ENCODE measurements at regions not wholly inside any gene's neighbourhood (a gene's known extent, or its start where the extent isn't known, plus 50 kb on each side); places are given as distances from the start of the nearest gene placed in this dataset.

GRCh38 chr2:18297534-18298058 lies 262.9 kb downstream of the RDH14 start:
- Histone ChIP-seq H3K79me2 (ENCODE audit: control insufficient read depth, insufficient read depth, low read length) (no peaks in the 10 kb centered on the region), H3K27me3 (replicated peaks in 1 of 4; ENCODE audit: control extremely low read depth in 1 of 4, control insufficient read depth in 3 of 4, insufficient read depth in 4 of 4, low read length in 3 of 4) (no peaks in the 10 kb centered on the region), H3K9ac (ENCODE audit: low read length) (no peak overlapping the region), H3K9me3 (ENCODE audit: control extremely low read depth in 1 of 3, control insufficient read depth in 2 of 3, insufficient read depth in 1 of 3, low read length in 2 of 3) (no peaks in the 10 kb centered on the region), H3K27ac (ENCODE audit: low read length in 2 of 2) (no peak overlapping the region), H3K36me3 (replicated peaks in 1 of 2; ENCODE audit: control extremely low read depth in 1 of 2, control insufficient read depth in 1 of 2, extremely low read depth in 1 of 2, insufficient read depth in 2 of 2, low read length in 1 of 2) (no peaks in the 10 kb centered on the region), H3K4me2 (replicated peaks; ENCODE audit: low read depth, low read length, poor library complexity, severe bottlenecking) (no peak overlapping the region), H3K4me1 (ENCODE audit: control insufficient read depth in 2 of 2, insufficient read depth in 2 of 2, low read length in 2 of 2) (no peaks in the 10 kb centered on the region), H2AFZ (ENCODE audit: insufficient read depth, low read depth, low read length, poor library complexity, severe bottlenecking) (no peak overlapping the region), H3K4me3 (ENCODE audit: control extremely low read depth in 1 of 5, extremely low read depth in 1 of 5, insufficient read depth in 1 of 5, low read depth in 2 of 5, low read length in 4 of 5) (no peak overlapping the region), H4K20me1 (ENCODE audit: control insufficient read depth, insufficient read depth, low read length, poor library complexity, severe bottlenecking) (no peaks in the 10 kb centered on the region)
- intact Hi-C loops (cut with micrococcal nuclease) = no loop called here
- Mint-ChIP-seq H3K27me3 (no peaks in the 10 kb centered on the region), H3K9me3 (ENCODE audit: insufficient read depth) (no peaks in the 10 kb centered on the region), H3K27ac (no peak overlapping the region), H3K4me1 (no peaks in the 10 kb centered on the region), H3K4me3 (no peak overlapping the region)
- DNase-seq (no peak), ATAC-seq (ENCODE audit: low read depth) (no peak)
- no peak for TF ChIP-seq EZH2 (IDR thresholded peaks at IDR 0.05; ENCODE audit: borderline replicate concordance, insufficient read depth, low read depth, low read length, poor library complexity, severe bottlenecking)
- TF ChIP-seq CTCF (IDR thresholded peaks at IDR 0.05) = no peak
- WGBS (ENCODE audit: insufficient coverage) = 100% methylated on average over 1 of the region's 6 CpGs
- CTCF ChIA-PET = no interaction called here
- POLR2A ChIA-PET = no interaction called here

- CTCF ChIA-PET = interaction anchor here (1.0 kb wide), 1 partner anchor 8 kb away, joined by 3 read pairs; no protein-coding TSS in a partner anchor
- TF ChIP-seq EZH2 (IDR thresholded peaks at IDR 0.05; ENCODE audit: borderline replicate concordance, insufficient read depth, low read depth, low read length, poor library complexity, severe bottlenecking) = no peak
- TF ChIP-seq CTCF (IDR thresholded peaks at IDR 0.05) = no peak
- H3K9me3 Mint-ChIP-seq (ENCODE audit: insufficient read depth) = no peaks in the 10 kb centered on the region
- no peaks in the 10 kb centered on the region for H4K20me1 ChIP-seq (ENCODE audit: control insufficient read depth, insufficient read depth, low read length, poor library complexity, severe bottlenecking)
- no peak overlapping the region for H3K9ac ChIP-seq (ENCODE audit: low read length)
- H3K27ac Mint-ChIP-seq = no peak overlapping the region
- H3K4me3 ChIP-seq (ENCODE audit: control extremely low read depth in 1 of 5, extremely low read depth in 1 of 5, insufficient read depth in 1 of 5, low read depth in 2 of 5, low read length in 4 of 5) = no peak overlapping the region
- no peaks in the 10 kb centered on the region for H3K4me1 ChIP-seq (ENCODE audit: control insufficient read depth in 2 of 2, insufficient read depth in 2 of 2, low read length in 2 of 2)
- intact Hi-C loops (cut with micrococcal nuclease) = no loop called here
- H2AFZ ChIP-seq (ENCODE audit: insufficient read depth, low read depth, low read length, poor library complexity, severe bottlenecking) = no peak overlapping the region
- no peak for ATAC-seq (ENCODE audit: low read depth)
- H3K36me3 ChIP-seq (replicated peaks in 1 of 2; ENCODE audit: control extremely low read depth in 1 of 2, control insufficient read depth in 1 of 2, extremely low read depth in 1 of 2, insufficient read depth in 2 of 2, low read length in 1 of 2) = no peaks in the 10 kb centered on the region
- H3K27me3 Mint-ChIP-seq = no peaks in the 10 kb centered on the region
- no peak for DNase-seq
- H3K79me2 ChIP-seq (ENCODE audit: control insufficient read depth, insufficient read depth, low read length) = no peaks in the 10 kb centered on the region
- H3K4me2 ChIP-seq (replicated peaks; ENCODE audit: low read depth, low read length, poor library complexity, severe bottlenecking) = no peak overlapping the region
- no peaks in the 10 kb centered on the region for H3K27me3 ChIP-seq (replicated peaks in 1 of 4; ENCODE audit: control extremely low read depth in 1 of 4, control insufficient read depth in 3 of 4, insufficient read depth in 4 of 4, low read length in 3 of 4)
- H3K9me3 ChIP-seq (ENCODE audit: control extremely low read depth in 1 of 3, control insufficient read depth in 2 of 3, insufficient read depth in 1 of 3, low read length in 2 of 3) = no peaks in the 10 kb centered on the region
- POLR2A ChIA-PET = no interaction called here
- H3K4me1 Mint-ChIP-seq = no peaks in the 10 kb centered on the region
- no peak overlapping the region for H3K4me3 Mint-ChIP-seq
- H3K27ac ChIP-seq (ENCODE audit: low read length in 2 of 2) = no peak overlapping the region
Observed at GRCh38 chr2:18290386-18290785, 270.1 kb downstream of the RDH14 start.

Measured in B cell (primary cell).